ENCODE measurements at regions not wholly inside any gene's neighbourhood (a gene's known extent, or its start where the extent isn't known, plus 50 kb on each side); places are given as distances from the start of the nearest gene placed in this dataset.
"Not testable (repeated sequence)": the region's sequence is repeated elsewhere in the genome, so short reads cannot be mapped to it uniquely, and the experiment has no call there.

- DNase-seq (ENCODE audit: low spot score) (no peak), FAIRE-seq (no peak)
Measured at GRCh38 chr3:82128271-82128670, 366.8 kb upstream of the GBE1 start.

GRCh38 chr3:82122554-82123345 is 361.3 kb upstream of the GBE1 start:
- DNase-seq (ENCODE audit: low spot score) (no peak), FAIRE-seq (no peak)

- DNase-seq (ENCODE audit: low spot score): no peak
- no peak for FAIRE-seq
Measured at GRCh38 chr3:82114589-82114988, 353.1 kb upstream of the GBE1 start.

GRCh38 chr3:82110721-82111120 is 349.3 kb upstream of the GBE1 start:
- not testable (repeated sequence) for DNase-seq (ENCODE audit: low spot score); FAIRE-seq

GRCh38 chr3:82103241-82103640 is 341.8 kb upstream of the GBE1 start:
- no peak for DNase-seq (ENCODE audit: low spot score)
- FAIRE-seq: no peak

GRCh38 chr3:82100378-82100777 is 338.9 kb upstream of the GBE1 start:
- no peak for FAIRE-seq
- peak; percentile 38 for DNase-seq (ENCODE audit: low spot score)

GRCh38 chr3:82093641-82094040 is 332.2 kb upstream of the GBE1 start:
- no peak for DNase-seq (ENCODE audit: low spot score)
- no peak for FAIRE-seq

GRCh38 chr3:82088749-82089148 is 327.3 kb upstream of the GBE1 start:
- DNase-seq (ENCODE audit: low spot score): no peak

GRCh38 chr3:82087958-82088357 is 326.5 kb upstream of the GBE1 start:
- no peak for FAIRE-seq
- peak; percentile 25 for DNase-seq (ENCODE audit: low spot score)

More at GRCh38 chr3:82088749-82089148, 327.3 kb upstream of the GBE1 start:
- FAIRE-seq: no peak

GRCh38 chr3:82085851-82086475 is 324.5 kb upstream of the GBE1 start:
- DNase-seq (ENCODE audit: low spot score): no peak
- FAIRE-seq: no peak

- FAIRE-seq (no peak), DNase-seq (ENCODE audit: low spot score) (peak; percentile 27)
Measured at GRCh38 chr3:82085356-82085755, 323.9 kb upstream of the GBE1 start.

GRCh38 chr3:82084824-82085223 is 323.4 kb upstream of the GBE1 start:
- DNase-seq (ENCODE audit: low spot score) (no peak), FAIRE-seq (no peak)

GRCh38 chr3:82082796-82083195 is 321.4 kb upstream of the GBE1 start:
- no peak for DNase-seq (ENCODE audit: low spot score)
- no peak for FAIRE-seq

- DNase-seq (ENCODE audit: low spot score) (no peak), FAIRE-seq (no peak)
Measured at GRCh38 chr3:82081351-82081750, 319.9 kb upstream of the GBE1 start.

- DNase-seq (ENCODE audit: low spot score): no peak
- no peak for FAIRE-seq
Measured at GRCh38 chr3:82080792-82081191, 319.3 kb upstream of the GBE1 start.

GRCh38 chr3:82080261-82080660 is 318.8 kb upstream of the GBE1 start:
- FAIRE-seq (no peak), DNase-seq (ENCODE audit: low spot score) (no peak)

GRCh38 chr3:82079335-82079890 is 318.0 kb upstream of the GBE1 start:
- DNase-seq (ENCODE audit: low spot score): no peak
- no peak for FAIRE-seq

- no peak for FAIRE-seq
Measured at GRCh38 chr3:82078246-82078645, 316.8 kb upstream of the GBE1 start.

GRCh38 chr3:82067420-82067819 is 306.0 kb upstream of the GBE1 start:
- FAIRE-seq (no peak), DNase-seq (ENCODE audit: low spot score) (no peak)

More at GRCh38 chr3:82078246-82078645, 316.8 kb upstream of the GBE1 start:
- no peak for DNase-seq (ENCODE audit: low spot score)

GRCh38 chr3:82058809-82059208 is 297.4 kb upstream of the GBE1 start:
- DNase-seq (ENCODE audit: low spot score) (no peak), FAIRE-seq (no peak)

GRCh38 chr3:82055792-82056191 is 294.3 kb upstream of the GBE1 start:
- FAIRE-seq (no peak), DNase-seq (ENCODE audit: low spot score) (peak; percentile 46)

GRCh38 chr3:82054849-82055248 is 293.4 kb upstream of the GBE1 start:
- DNase-seq (ENCODE audit: low spot score) (no peak), FAIRE-seq (no peak)

- FAIRE-seq (no peak), DNase-seq (ENCODE audit: low spot score) (no peak)
Measured at GRCh38 chr3:82053236-82053635, 291.8 kb upstream of the GBE1 start.
